GM06990 (cell line): ENCODE measurements at regions not wholly inside any gene's neighbourhood (a gene's known extent, or its start where the extent isn't known, plus 50 kb on each side); places are given as distances from the start of the nearest gene placed in this dataset.

Experiments used
- DNase-seq: peaks from one replicate; pipeline ENCODE4 v3.0.0-alpha.2; 2011; ENCODE audit not compliant: insufficient read length; ENCODE audit errors: extremely low read depth
- H3K27me3 ChIP-seq: replicated peaks from 2 replicates; pipeline ENCODE4 v1.6.0; 2011; ENCODE audit warnings: low read length; ENCODE audit not compliant: control insufficient read depth, insufficient read depth
- H3K36me3 ChIP-seq: 2 replicates; pipeline ENCODE4 v1.5.1; 2011; ENCODE audit warnings: low read length; ENCODE audit not compliant: control insufficient read depth, insufficient read depth
- H3K4me3 ChIP-seq: replicated peaks from 2 replicates; pipeline ENCODE4 v1.5.1; 2011; ENCODE audit warnings: low read depth, mild to moderate bottlenecking, control low read depth, low read length
- CTCF ChIP-seq: IDR thresholded peaks from 2 replicates; pipeline ENCODE4 v1.5.1; 2011; ENCODE audit warnings: low read length, control low read depth, mild to moderate bottlenecking, inconsistent platforms; ENCODE audit not compliant: insufficient read depth, poor library complexity, severe bottlenecking

GRCh38 chr1:195704028-195704427, 904.2 kb downstream of the KCNT2 start:
- no peak for TF ChIP-seq CTCF
- no peaks in the 10 kb centered on the region for H3K27me3 ChIP-seq
- DNase-seq: no peak

GRCh38 chr1:195701149-195701548, 907.1 kb downstream of the KCNT2 start:
- DNase-seq: no peak
- TF ChIP-seq CTCF: no peak
- Histone ChIP-seq H3K4me3 (no peak overlapping the region), H3K27me3 (no peaks in the 10 kb centered on the region), H3K36me3 (no peaks in the 10 kb centered on the region)

More at GRCh38 chr1:195704028-195704427, 904.2 kb downstream of the KCNT2 start:
- Histone ChIP-seq H3K36me3 (no peaks in the 10 kb centered on the region), H3K4me3 (no peak overlapping the region)

GRCh38 chr1:195697130-195697529, 911.1 kb downstream of the KCNT2 start:
- no peak for TF ChIP-seq CTCF
- DNase-seq: peak; percentile 0

GRCh38 chr1:195686764-195687163, 921.5 kb downstream of the KCNT2 start:
- Histone ChIP-seq H3K27me3 (no peaks in the 10 kb centered on the region), H3K36me3 (no peaks in the 10 kb centered on the region), H3K4me3 (no peak overlapping the region)
- no peak for TF ChIP-seq CTCF
- DNase-seq: no peak

More at GRCh38 chr1:195697130-195697529, 911.1 kb downstream of the KCNT2 start:
- no peak overlapping the region for H3K4me3 ChIP-seq
- H3K27me3 ChIP-seq: no peaks in the 10 kb centered on the region
- no peaks in the 10 kb centered on the region for H3K36me3 ChIP-seq

- H3K27me3 ChIP-seq: no peaks in the 10 kb centered on the region
- DNase-seq: no peak
Observed at GRCh38 chr1:195664628-195665027, 943.6 kb downstream of the KCNT2 start.

More at GRCh38 chr1:195664628-195665027, 943.6 kb downstream of the KCNT2 start:
- H3K36me3 ChIP-seq: no peaks in the 10 kb centered on the region
- no peak overlapping the region for H3K4me3 ChIP-seq
- TF ChIP-seq CTCF: no peak
